ENCODE measurements at regions not wholly inside any gene's neighbourhood (a gene's known extent, or its start where the extent isn't known, plus 50 kb on each side); places are given as distances from the start of the nearest gene placed in this dataset.

DNA sequence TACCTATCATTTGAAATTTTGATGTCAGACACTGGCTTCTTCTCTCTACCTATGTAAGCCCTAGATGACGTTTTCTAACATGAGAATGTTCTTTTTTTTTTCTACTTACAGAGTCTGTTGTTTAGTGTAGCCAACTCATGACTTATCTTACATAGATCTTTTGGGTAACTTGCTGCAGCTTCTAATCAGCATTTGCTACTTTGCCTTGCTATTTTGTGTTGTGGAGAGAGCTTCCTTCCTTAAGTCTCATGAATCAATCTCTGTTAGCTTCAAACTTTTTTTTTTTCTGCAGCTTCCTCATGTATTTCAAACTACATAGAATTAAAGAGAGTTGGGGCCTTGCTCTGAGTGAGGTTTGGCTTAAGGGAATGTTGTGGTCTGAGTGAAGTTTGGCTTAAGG is 568.7 kb upstream of the BCHE start:
- Histone ChIP-seq H3K4me1 (no peaks in the 10 kb centered on the region), H3K27ac (no peak overlapping the region), H3K36me3 (no peaks in the 10 kb centered on the region), H3K27me3 (no peaks in the 10 kb centered on the region), H3K4me3 (no peak overlapping the region), H3K9me3 (no peaks in the 10 kb centered on the region)
- intact Hi-C loops (cut with DNase I; ENCODE audit: low total_unique reads), result no loop called here
- in situ Hi-C loops (cut with MboI; ENCODE audit: low sequenced_read_pairs in 4 of 4), result no loop called here
- DNase-seq (no peak), ATAC-seq (no peak)
- TF ChIP-seq, protein P1, sequence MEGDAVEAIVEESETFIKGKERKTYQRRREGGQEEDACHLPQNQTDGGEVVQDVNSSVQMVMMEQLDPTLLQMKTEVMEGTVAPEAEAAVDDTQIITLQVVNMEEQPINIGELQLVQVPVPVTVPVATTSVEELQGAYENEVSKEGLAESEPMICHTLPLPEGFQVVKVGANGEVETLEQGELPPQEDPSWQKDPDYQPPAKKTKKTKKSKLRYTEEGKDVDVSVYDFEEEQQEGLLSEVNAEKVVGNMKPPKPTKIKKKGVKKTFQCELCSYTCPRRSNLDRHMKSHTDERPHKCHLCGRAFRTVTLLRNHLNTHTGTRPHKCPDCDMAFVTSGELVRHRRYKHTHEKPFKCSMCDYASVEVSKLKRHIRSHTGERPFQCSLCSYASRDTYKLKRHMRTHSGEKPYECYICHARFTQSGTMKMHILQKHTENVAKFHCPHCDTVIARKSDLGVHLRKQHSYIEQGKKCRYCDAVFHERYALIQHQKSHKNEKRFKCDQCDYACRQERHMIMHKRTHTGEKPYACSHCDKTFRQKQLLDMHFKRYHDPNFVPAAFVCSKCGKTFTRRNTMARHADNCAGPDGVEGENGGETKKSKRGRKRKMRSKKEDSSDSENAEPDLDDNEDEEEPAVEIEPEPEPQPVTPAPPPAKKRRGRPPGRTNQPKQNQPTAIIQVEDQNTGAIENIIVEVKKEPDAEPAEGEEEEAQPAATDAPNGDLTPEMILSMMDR (IDR thresholded peaks at IDR 0.05 in 4 of 5, conservative IDR thresholded peaks at IDR 0.05 in 1 of 5), result no peak
- no peak for TF ChIP-seq POLR2A (IDR thresholded peaks at IDR 0.05)

DNA sequence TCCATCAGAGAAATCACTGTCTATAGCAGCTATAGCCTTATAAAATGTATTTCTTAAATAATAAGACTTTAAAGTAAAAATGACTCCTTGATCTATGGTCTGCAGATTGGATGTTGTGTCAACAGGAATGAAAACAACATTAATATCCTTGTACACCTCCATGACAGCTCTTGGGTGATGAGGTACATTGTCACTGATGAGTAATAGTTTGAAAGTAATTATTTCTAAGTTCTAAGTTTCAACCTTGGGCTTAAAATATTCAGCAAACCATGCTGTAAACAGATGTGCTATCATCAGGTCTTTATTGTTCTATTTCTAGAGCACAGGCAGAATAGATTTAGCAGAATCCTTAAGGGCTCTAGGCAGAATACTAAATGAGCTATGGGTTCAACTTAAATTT is 568.2 kb upstream of the BCHE start:
- Histone ChIP-seq H3K4me1 (no peaks in the 10 kb centered on the region), H3K27me3 (no peaks in the 10 kb centered on the region), H3K27ac (no peak overlapping the region), H3K4me3 (no peak overlapping the region), H3K36me3 (no peaks in the 10 kb centered on the region), H3K9me3 (no peaks in the 10 kb centered on the region)
- ATAC-seq (no peak), DNase-seq (no peak)
- TF ChIP-seq, protein P1 (IDR thresholded peaks at IDR 0.05 in 4 of 5, conservative IDR thresholded peaks at IDR 0.05 in 1 of 5), result no peak
- TF ChIP-seq POLR2A (IDR thresholded peaks at IDR 0.05), result no peak
- in situ Hi-C loops (cut with MboI; ENCODE audit: low sequenced_read_pairs in 4 of 4), result no loop called here
- intact Hi-C loops (cut with DNase I; ENCODE audit: low total_unique reads), result no loop called here

DNA sequence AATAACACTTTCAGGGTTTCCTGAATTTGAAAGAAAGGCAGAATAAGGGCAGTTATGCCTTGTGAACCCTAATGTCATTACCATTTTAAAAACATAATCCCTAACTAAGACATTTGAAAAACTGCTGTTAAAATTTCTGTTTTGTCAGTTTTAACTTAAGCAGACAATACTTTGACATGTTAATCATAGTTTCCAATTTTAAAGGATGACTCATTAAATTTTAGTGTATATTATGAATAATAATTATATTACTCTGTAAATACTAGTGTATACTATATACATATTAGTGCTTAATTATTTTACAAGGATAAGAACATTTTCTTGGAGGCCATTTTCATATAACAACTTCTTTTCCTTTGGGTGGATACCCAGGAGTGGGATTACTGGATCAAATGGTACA is 553.1 kb upstream of the BCHE start:
- Histone ChIP-seq H3K4me1 (no peaks in the 10 kb centered on the region), H3K27ac (no peak overlapping the region), H3K4me3 (no peak overlapping the region), H3K9me3 (no peaks in the 10 kb centered on the region), H3K27me3 (no peaks in the 10 kb centered on the region), H3K36me3 (no peaks in the 10 kb centered on the region)
- DNase-seq (no peak), ATAC-seq (no peak)
- intact Hi-C loops (cut with DNase I; ENCODE audit: low total_unique reads) (no loop called here), in situ Hi-C loops (cut with MboI; ENCODE audit: low sequenced_read_pairs in 4 of 4) (no loop called here)
- TF ChIP-seq, protein P1 (IDR thresholded peaks at IDR 0.05 in 4 of 5, conservative IDR thresholded peaks at IDR 0.05 in 1 of 5), result no peak
- no peak for TF ChIP-seq POLR2A (IDR thresholded peaks at IDR 0.05)

DNA sequence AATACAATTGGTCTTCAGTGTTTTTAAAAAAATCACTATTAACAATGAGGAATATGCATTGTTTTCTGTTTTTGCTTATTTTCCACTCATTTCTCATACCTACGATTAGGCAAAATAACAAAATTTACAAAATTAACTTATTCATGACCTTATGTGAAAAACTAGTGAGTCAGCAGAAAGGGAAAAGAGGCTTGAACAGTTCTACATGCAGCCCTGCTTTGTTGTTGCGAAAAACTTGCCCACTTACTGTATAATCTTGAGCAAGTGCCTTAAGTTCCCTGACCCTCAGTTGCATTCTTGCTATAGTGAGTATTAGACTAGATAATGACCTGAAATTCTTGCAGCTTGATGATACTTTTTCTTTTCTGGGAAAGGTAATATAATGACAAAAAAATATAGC is 551.1 kb upstream of the BCHE start:
- H3K36me3 ChIP-seq, result no peaks in the 10 kb centered on the region
- DNase-seq (no peak), ATAC-seq (no peak)
- no peaks in the 10 kb centered on the region for H3K4me1 ChIP-seq
- no peaks in the 10 kb centered on the region for H3K9me3 ChIP-seq
- in situ Hi-C loops (cut with MboI; ENCODE audit: low sequenced_read_pairs in 4 of 4), result no loop called here
- no peak overlapping the region for H3K4me3 ChIP-seq
- H3K27me3 ChIP-seq, result no peaks in the 10 kb centered on the region
- no peak for TF ChIP-seq POLR2A (IDR thresholded peaks at IDR 0.05)
- TF ChIP-seq, protein P1 (IDR thresholded peaks at IDR 0.05 in 4 of 5, conservative IDR thresholded peaks at IDR 0.05 in 1 of 5), result no peak
- intact Hi-C loops (cut with DNase I; ENCODE audit: low total_unique reads), result no loop called here
- H3K27ac ChIP-seq, result no peak overlapping the region

DNA sequence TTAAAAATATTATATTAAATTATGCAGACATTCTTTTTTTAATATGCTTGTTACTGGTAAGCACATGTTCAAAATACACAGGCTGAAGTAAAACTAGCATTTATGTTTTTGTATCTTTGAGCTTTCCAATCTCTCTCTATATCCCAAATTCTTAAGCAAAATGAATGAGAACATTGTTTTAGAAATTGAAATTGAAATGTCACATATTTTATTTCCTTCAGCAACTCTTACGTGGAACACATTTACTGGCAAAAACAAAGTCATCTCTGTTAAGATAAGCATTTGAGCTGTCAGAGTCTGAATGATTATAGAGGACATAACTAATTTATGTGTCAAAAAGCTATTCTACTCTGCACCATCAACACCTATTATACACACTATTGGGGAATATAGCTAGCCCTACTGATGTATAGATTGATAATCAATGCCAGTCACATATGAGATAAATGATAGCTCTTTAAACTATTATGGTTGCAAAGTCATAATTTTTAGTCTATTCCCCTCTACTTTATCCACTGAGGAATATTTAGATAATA is 535.4 kb upstream of the BCHE start:
- no peaks in the 10 kb centered on the region for H3K9me3 ChIP-seq
- ATAC-seq, result no peak
- no peaks in the 10 kb centered on the region for H3K27me3 ChIP-seq
- no peak overlapping the region for H3K27ac ChIP-seq
- in situ Hi-C loops (cut with MboI; ENCODE audit: low sequenced_read_pairs in 4 of 4) (no loop called here), intact Hi-C loops (cut with DNase I; ENCODE audit: low total_unique reads) (no loop called here)
- DNase-seq, result no peak
- no peaks in the 10 kb centered on the region for H3K36me3 ChIP-seq
- H3K4me1 ChIP-seq, result no peaks in the 10 kb centered on the region
- TF ChIP-seq POLR2A (IDR thresholded peaks at IDR 0.05), result no peak
- TF ChIP-seq, protein P1 (IDR thresholded peaks at IDR 0.05 in 4 of 5, conservative IDR thresholded peaks at IDR 0.05 in 1 of 5), result no peak
- H3K4me3 ChIP-seq, result no peak overlapping the region

Measured in gastrocnemius medialis (tissue), 4 donors.